Neural progenitor cell (in vitro differentiated cells): ENCODE measurements at regions not wholly inside any gene's neighbourhood (a gene's known extent, or its start where the extent isn't known, plus 50 kb on each side); places are given as distances from the start of the nearest gene placed in this dataset.
A peak's percentile ranks its signal among the peaks of the same experiment; 100 is the strongest.

Experiments used
- DNase-seq: peaks from one replicate; pipeline ENCODE4 v3.0.0-alpha.2; 2016; ENCODE audit warnings: low spot score
- H2AFZ ChIP-seq: fragments of 200-600 bp; sonication (generic); replicated peaks from 2 replicates; pipeline ENCODE4 v1.6.1; 2016; ENCODE audit warnings: antibody characterized with exemption
- H3F3A ChIP-seq: fragments of 200-600 bp; sonication (generic); 2 replicates; pipeline ENCODE4 v1.6.1; 2016; ENCODE audit warnings: antibody characterized with exemption, low read depth
- H3K27ac ChIP-seq: fragments of 200-600 bp; sonication (generic); 2 replicates; pipeline ENCODE4 v1.5.1; 2016; ENCODE audit warnings: mild to moderate bottlenecking
- H3K27me3 ChIP-seq: fragments of 200-600 bp; sonication (generic); 2 replicates; pipeline ENCODE4 v1.6.1; 2016; ENCODE audit warnings: mild to moderate bottlenecking, moderate library complexity
- H3K36me3 ChIP-seq: fragments of 200-600 bp; sonication (generic); 2 replicates; pipeline ENCODE4 v1.5.1; 2016
- H3K4me1 ChIP-seq: fragments of 200-600 bp; sonication (generic); 2 replicates; pipeline ENCODE4 v1.6.1; 2016; ENCODE audit warnings: mixed run types
- H3K4me2 ChIP-seq: fragments of 200-600 bp; sonication (generic); 2 replicates; pipeline ENCODE4 v1.6.1; 2016
- H3K4me3 ChIP-seq: fragments of 200-600 bp; sonication (generic); 2 replicates; pipeline ENCODE4 v1.5.1; 2016
- H3K79me2 ChIP-seq: fragments of 200-600 bp; sonication (generic); 2 replicates; pipeline ENCODE4 v1.6.1; 2016; ENCODE audit warnings: low read depth
- H3K9ac ChIP-seq: fragments of 200-600 bp; sonication (generic); 2 replicates; pipeline ENCODE4 v1.6.1; 2016
- H3K9me3 ChIP-seq: fragments of 200-600 bp; sonication (generic); 2 replicates; pipeline ENCODE4 v1.5.1; 2016; ENCODE audit warnings: low read depth
- H4K20me1 ChIP-seq: fragments of 200-600 bp; sonication (generic); 2 replicates; pipeline ENCODE4 v1.6.1; 2016; ENCODE audit warnings: low read depth
- H3K27ac Mint-ChIP-seq: 3 replicates; pipeline ENCODE4 v1.8.0; 2021; ENCODE audit warnings: mixed read lengths
- H3K27me3 Mint-ChIP-seq: 2 replicates; pipeline ENCODE4 v1.8.0; 2022; ENCODE audit warnings: low read depth, mild to moderate bottlenecking, inconsistent platforms, moderate library complexity, mixed read lengths; ENCODE audit not compliant: insufficient read depth
- H3K36me3 Mint-ChIP-seq: 3 replicates; pipeline ENCODE4 v1.8.0; 2021; ENCODE audit warnings: mixed read lengths
- H3K4me1 Mint-ChIP-seq: 3 replicates; pipeline ENCODE4 v1.8.0; 2021; ENCODE audit warnings: mixed read lengths
- H3K4me3 Mint-ChIP-seq: 3 replicates; pipeline ENCODE4 v1.8.0; 2021; ENCODE audit warnings: mild to moderate bottlenecking, moderate library complexity, mixed read lengths
- H3K9me3 Mint-ChIP-seq: 3 replicates; pipeline ENCODE4 v1.8.0; 2020; ENCODE audit warnings: mixed read lengths
- EZH2 ChIP-seq: fragments of 200-600 bp; sonication (generic); IDR thresholded peaks from 2 replicates; pipeline ENCODE4 v1.6.1; 2017; ENCODE audit warnings: antibody characterized with exemption, mild to moderate bottlenecking, moderate library complexity
- EZH2phosphoT487 ChIP-seq: fragments of 200-600 bp; sonication (generic); IDR thresholded peaks from 2 replicates; pipeline ENCODE4 v1.6.1; 2017; ENCODE audit warnings: antibody characterized with exemption
- TF ChIP-seq, protein P1 (sequence below): fragments of 200-600 bp; sonication (generic); IDR thresholded peaks from 2 replicates; pipeline ENCODE4 v1.5.1; 2017; ENCODE audit warnings: antibody characterized with exemption, mild to moderate bottlenecking

- no peak for DNase-seq
- Histone ChIP-seq H2AFZ (no peak overlapping the region), H4K20me1 (no peaks in the 10 kb centered on the region), H3K36me3 (no peaks in the 10 kb centered on the region), H3K27me3 (no peaks in the 10 kb centered on the region), H3F3A (no peaks in the 10 kb centered on the region), H3K4me3 (no peak overlapping the region), H3K4me2 (peak overlapping the region; percentile 27), H3K9me3 (no peaks in the 10 kb centered on the region), H3K79me2 (no peaks in the 10 kb centered on the region), H3K27ac (no peak overlapping the region), H3K9ac (no peak overlapping the region), H3K4me1 (peaks cover 13% of the 10 kb centered on the region)
- H3K4me1 Mint-ChIP-seq = peaks cover 21% of the 10 kb centered on the region
- peaks cover 3% of the 10 kb centered on the region for H3K9me3 Mint-ChIP-seq
- no peak overlapping the region for H3K27ac Mint-ChIP-seq
- TF ChIP-seq, protein P1, sequence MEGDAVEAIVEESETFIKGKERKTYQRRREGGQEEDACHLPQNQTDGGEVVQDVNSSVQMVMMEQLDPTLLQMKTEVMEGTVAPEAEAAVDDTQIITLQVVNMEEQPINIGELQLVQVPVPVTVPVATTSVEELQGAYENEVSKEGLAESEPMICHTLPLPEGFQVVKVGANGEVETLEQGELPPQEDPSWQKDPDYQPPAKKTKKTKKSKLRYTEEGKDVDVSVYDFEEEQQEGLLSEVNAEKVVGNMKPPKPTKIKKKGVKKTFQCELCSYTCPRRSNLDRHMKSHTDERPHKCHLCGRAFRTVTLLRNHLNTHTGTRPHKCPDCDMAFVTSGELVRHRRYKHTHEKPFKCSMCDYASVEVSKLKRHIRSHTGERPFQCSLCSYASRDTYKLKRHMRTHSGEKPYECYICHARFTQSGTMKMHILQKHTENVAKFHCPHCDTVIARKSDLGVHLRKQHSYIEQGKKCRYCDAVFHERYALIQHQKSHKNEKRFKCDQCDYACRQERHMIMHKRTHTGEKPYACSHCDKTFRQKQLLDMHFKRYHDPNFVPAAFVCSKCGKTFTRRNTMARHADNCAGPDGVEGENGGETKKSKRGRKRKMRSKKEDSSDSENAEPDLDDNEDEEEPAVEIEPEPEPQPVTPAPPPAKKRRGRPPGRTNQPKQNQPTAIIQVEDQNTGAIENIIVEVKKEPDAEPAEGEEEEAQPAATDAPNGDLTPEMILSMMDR = no peak
- no peak for TF ChIP-seq EZH2phosphoT487
- no peak for TF ChIP-seq EZH2
- H3K27me3 Mint-ChIP-seq = no peaks in the 10 kb centered on the region
- no peaks in the 10 kb centered on the region for H3K36me3 Mint-ChIP-seq
- no peak overlapping the region for H3K4me3 Mint-ChIP-seq
Observed at GRCh38 chr11:119919656-119920055, 190.7 kb upstream of the NECTIN1 start.

GRCh38 chr11:119918347-119918746 lies 189.3 kb upstream of the NECTIN1 start:
- Histone ChIP-seq H3K36me3 (no peaks in the 10 kb centered on the region), H3K4me1 (peaks cover 13% of the 10 kb centered on the region), H2AFZ (no peak overlapping the region), H3K79me2 (no peaks in the 10 kb centered on the region), H3K27me3 (no peaks in the 10 kb centered on the region), H3K9ac (no peak overlapping the region), H3F3A (no peaks in the 10 kb centered on the region), H3K9me3 (no peaks in the 10 kb centered on the region), H3K4me3 (no peak overlapping the region), H3K27ac (no peak overlapping the region), H4K20me1 (no peaks in the 10 kb centered on the region), H3K4me2 (no peak overlapping the region)
- no peak overlapping the region for H3K27ac Mint-ChIP-seq
- H3K4me3 Mint-ChIP-seq = no peak overlapping the region
- H3K9me3 Mint-ChIP-seq = peaks cover 3% of the 10 kb centered on the region
- no peak for DNase-seq
- peaks cover 18% of the 10 kb centered on the region for H3K4me1 Mint-ChIP-seq
- H3K27me3 Mint-ChIP-seq = peaks cover 2% of the 10 kb centered on the region
- TF ChIP-seq EZH2 (no peak), EZH2phosphoT487 (no peak)
- TF ChIP-seq, protein P1 = no peak
- no peaks in the 10 kb centered on the region for H3K36me3 Mint-ChIP-seq

GRCh38 chr11:119916568-119916967 lies 187.6 kb upstream of the NECTIN1 start:
- no peaks in the 10 kb centered on the region for H3K79me2 ChIP-seq
- no peak overlapping the region for H3K27ac ChIP-seq
- Mint-ChIP-seq H3K36me3 (no peaks in the 10 kb centered on the region), H3K27me3 (peaks cover 2% of the 10 kb centered on the region), H3K27ac (no peak overlapping the region), H3K4me3 (no peak overlapping the region), H3K9me3 (peaks cover 3% of the 10 kb centered on the region), H3K4me1 (peaks cover 17% of the 10 kb centered on the region)
- H3K9me3 ChIP-seq = no peaks in the 10 kb centered on the region
- DNase-seq = no peak
- no peaks in the 10 kb centered on the region for H3F3A ChIP-seq
- no peak overlapping the region for H3K9ac ChIP-seq
- no peak overlapping the region for H3K4me3 ChIP-seq
- H3K36me3 ChIP-seq = no peaks in the 10 kb centered on the region
- H3K4me2 ChIP-seq = no peak overlapping the region
- H4K20me1 ChIP-seq = no peaks in the 10 kb centered on the region
- no peaks in the 10 kb centered on the region for H3K27me3 ChIP-seq
- TF ChIP-seq, protein P1 = no peak
- TF ChIP-seq EZH2 = no peak
- TF ChIP-seq EZH2phosphoT487 = no peak
- no peak overlapping the region for H2AFZ ChIP-seq
- H3K4me1 ChIP-seq = peaks cover 13% of the 10 kb centered on the region
